HepG2 (cell line): ENCODE measurements at regions not wholly inside any gene's neighbourhood (a gene's known extent, or its start where the extent isn't known, plus 50 kb on each side); places are given as distances from the start of the nearest gene placed in this dataset.
A peak's percentile ranks its signal among the peaks of the same experiment; 100 is the strongest.

Source experiments
- ATF7-NPFF ChIP-seq: sonication (generic); formaldehyde crosslinking; IDR thresholded peaks from 2 replicates; pipeline ENCODE4 v1.8.1; 2023; ENCODE audit warnings: mild to moderate bottlenecking, low read depth, missing genetic modification reagents, moderate library complexity
- ELF1 ChIP-seq: sonication (generic); formaldehyde crosslinking; IDR thresholded peaks from 2 replicates; pipeline ENCODE4 v1.4.0; 2020; ENCODE audit warnings: missing genetic modification reagents
- EP300 ChIP-seq, 3 experiments: sonication (generic) in 1 of 3; formaldehyde crosslinking in 1 of 3; IDR thresholded peaks; 2 replicates each; pipeline versions ENCODE4 v1.5.1 to v1.6.1; 2011 to 2020; ENCODE audit warnings: low read depth in 2 of 3, low read length in 2 of 3, borderline replicate concordance in 1 of 3, improper control_type of control experiment in 1 of 3, mild to moderate bottlenecking in 1 of 3, missing genetic modification reagents in 1 of 3, moderate library complexity in 1 of 3
- FOSL2 ChIP-seq: sonication (generic); formaldehyde crosslinking; IDR thresholded peaks from 2 replicates; pipeline ENCODE4 v1.4.0; 2020; ENCODE audit warnings: missing genetic modification reagents
- GABPA ChIP-seq, 2 experiments: IDR thresholded peaks; 2 replicates each; pipeline ENCODE4 v1.6.1; 2011 to 2016; ENCODE audit warnings: low read depth in 2 of 2, low read length in 1 of 2, missing biosample characterization in 1 of 2, missing genetic modification characterization in 1 of 2
- GATAD2A ChIP-seq: IDR thresholded peaks from 2 replicates; pipeline ENCODE4 v1.6.1; 2016
- LCORL ChIP-seq, 2 experiments: fragments of 450-650 bp in 1 of 2; sonication (generic) in 1 of 2; formaldehyde crosslinking in 1 of 2; IDR thresholded peaks; 2 replicates each; pipeline versions ENCODE4 v1.5.0 to v1.6.1; 2017 to 2020; ENCODE audit warnings: antibody characterized with exemption in 1 of 2, missing genetic modification reagents in 1 of 2
- PITX1 ChIP-seq: sonication (generic); formaldehyde crosslinking; IDR thresholded peaks from 2 replicates; pipeline ENCODE4 v1.5.1; 2020; ENCODE audit warnings: mild to moderate bottlenecking, missing genetic modification reagents
- POLR2A ChIP-seq, 2 experiments: IDR thresholded peaks; 2 replicates each; pipeline ENCODE4 v1.6.1; 2011; ENCODE audit warnings: low read depth in 2 of 2, low read length in 2 of 2, mild to moderate bottlenecking in 1 of 2, moderate library complexity in 1 of 2; ENCODE audit not compliant: insufficient read depth in 1 of 2
- RAD51 ChIP-seq: fragments of 450-650 bp; IDR thresholded peaks from 2 replicates; pipeline ENCODE4 v1.6.1; 2016; ENCODE audit warnings: borderline replicate concordance
- RARA ChIP-seq: IDR thresholded peaks from 2 replicates; pipeline ENCODE4 v1.6.1; 2016; ENCODE audit warnings: missing genetic modification reagents, missing compliant biosample characterization
- RXRB ChIP-seq: IDR thresholded peaks from 2 replicates; pipeline ENCODE4 v1.6.1; 2016; ENCODE audit warnings: borderline replicate concordance, missing genetic modification reagents, missing compliant biosample characterization
- TRIM24 ChIP-seq: sonication (generic); formaldehyde crosslinking; IDR thresholded peaks from 2 replicates; pipeline ENCODE4 v1.8.0; 2022; ENCODE audit warnings: mild to moderate bottlenecking, missing genetic modification reagents
- ZFY ChIP-seq: sonication (generic); formaldehyde crosslinking; IDR thresholded peaks from 2 replicates; pipeline ENCODE4 v1.4.0; 2020; ENCODE audit warnings: missing genetic modification reagents
- ZMYM3 ChIP-seq: sonication (generic); formaldehyde crosslinking; IDR thresholded peaks from 2 replicates; pipeline ENCODE4 v1.5.1; 2020; ENCODE audit warnings: mild to moderate bottlenecking, missing genetic modification reagents
- ZNF230 ChIP-seq: sonication (generic); formaldehyde crosslinking; IDR thresholded peaks from 2 replicates; pipeline ENCODE4 v1.4.0; 2020; ENCODE audit warnings: mild to moderate bottlenecking, missing genetic modification reagents
- ZNF460 ChIP-seq: sonication (generic); formaldehyde crosslinking; IDR thresholded peaks from 2 replicates; pipeline ENCODE4 v1.5.1; 2020; ENCODE audit warnings: missing genetic modification reagents, mild to moderate bottlenecking, borderline replicate concordance
- TF ChIP-seq, protein P1 (sequence below), 2 experiments: sonication (generic) in 1 of 2; formaldehyde crosslinking in 1 of 2; IDR thresholded peaks; 2 replicates each; pipeline versions ENCODE4 v1.4.0 to v1.6.1; 2016 to 2020; ENCODE audit warnings: borderline replicate concordance in 1 of 2, low read depth in 1 of 2, mild to moderate bottlenecking in 1 of 2, missing genetic modification reagents in 1 of 2
- TF ChIP-seq, protein P2 (sequence below): sonication (generic); formaldehyde crosslinking; IDR thresholded peaks from 2 replicates; pipeline ENCODE4 v1.4.0; 2020; ENCODE audit warnings: mild to moderate bottlenecking, missing genetic modification reagents
- TF ChIP-seq, protein P3 (sequence below): sonication (generic); formaldehyde crosslinking; IDR thresholded peaks from 2 replicates; pipeline ENCODE4 v1.5.0; 2020; ENCODE audit warnings: mild to moderate bottlenecking, missing genetic modification reagents
- TF ChIP-seq, protein P4 (sequence below): sonication (generic); IDR thresholded peaks from 2 replicates; pipeline ENCODE4 v1.6.1; 2016; ENCODE audit warnings: low read depth, borderline replicate concordance

DNA sequence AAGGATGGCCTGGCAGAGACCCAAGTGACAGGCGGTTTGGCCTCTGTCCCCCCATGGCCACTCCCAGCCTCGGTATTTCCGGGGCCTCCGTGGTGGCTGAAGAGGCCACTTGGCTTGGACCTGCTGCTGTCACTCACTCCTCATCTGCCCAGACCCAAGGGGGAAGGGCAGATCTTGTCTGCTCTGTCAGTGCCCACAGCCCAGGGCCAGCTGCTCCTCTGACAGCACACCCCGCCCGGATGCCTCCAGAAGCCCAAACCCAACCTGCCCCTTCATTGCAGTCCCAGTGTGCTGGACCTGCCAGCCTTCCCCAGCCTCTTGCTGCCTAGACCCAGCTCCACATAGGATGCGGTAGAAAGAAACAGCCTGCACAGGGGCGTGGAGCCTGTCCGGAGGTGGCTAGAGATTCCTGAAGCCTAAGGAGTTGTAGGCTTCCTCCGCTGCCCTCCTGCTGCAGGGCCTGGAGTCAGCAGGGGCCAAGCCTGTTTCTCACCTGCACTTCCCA lies 52.0 kb downstream of the MAGEF1 start (continued):
- TF ChIP-seq RXRB (CRISPR knock-in tag) (no peak; the same call in 1 of the 2 replicates), LCORL (IDR thresholded peaks at IDR 0.05) (no peak), LCORL (CRISPR knock-in tag; IDR thresholded peaks at IDR 0.05) (0 out of 2 replicates have a peak, but pooled peaks have one; percentile 39), ZMYM3 (0 out of 2 replicates have a peak, but pooled peaks have one; percentile 37), ELF1 (CRISPR knock-in tag) (peak; percentile 35; the same call in 1 of the 2 replicates), RARA (CRISPR knock-in tag) (peak; percentile 13; the same call in 1 of the 2 replicates), EP300 (IDR thresholded peaks at IDR 0.05; ENCODE audit: low read depth in 2 of 2, low read length in 2 of 2) (no peak), EP300 (CRISPR knock-in tag; IDR thresholded peaks at IDR 0.05; ENCODE audit: borderline replicate concordance) (peak; percentile 45; the same call in 1 of the 2 replicates), ZFY (CRISPR knock-in tag) (no peak), GABPA (IDR thresholded peaks at IDR 0.05; ENCODE audit: low read depth, low read length) (0 out of 2 replicates have a peak, but pooled peaks have one; percentile 7), GABPA (CRISPR knock-in tag; IDR thresholded peaks at IDR 0.05; ENCODE audit: low read depth) (0 out of 2 replicates have a peak, but pooled peaks have one; percentile 50), TRIM24 (CRISPR knock-in tag) (no peak), ATF7-NPFF (no peak), ZNF460 (CRISPR knock-in tag) (no peak), POLR2A (IDR thresholded peaks at IDR 0.05; ENCODE audit: insufficient read depth in 1 of 2, low read depth in 2 of 2, low read length in 2 of 2) (no peak), ZNF230 (CRISPR knock-in tag) (no peak), GATAD2A (0 out of 2 replicates have a peak, but pooled peaks have one; percentile 22), PITX1 (CRISPR knock-in tag) (peak; percentile 20; the same call in 1 of the 2 replicates), RAD51 (no peak), FOSL2 (peak; percentile 16; the same call in 1 of the 2 replicates)
- TF ChIP-seq, protein P1, sequence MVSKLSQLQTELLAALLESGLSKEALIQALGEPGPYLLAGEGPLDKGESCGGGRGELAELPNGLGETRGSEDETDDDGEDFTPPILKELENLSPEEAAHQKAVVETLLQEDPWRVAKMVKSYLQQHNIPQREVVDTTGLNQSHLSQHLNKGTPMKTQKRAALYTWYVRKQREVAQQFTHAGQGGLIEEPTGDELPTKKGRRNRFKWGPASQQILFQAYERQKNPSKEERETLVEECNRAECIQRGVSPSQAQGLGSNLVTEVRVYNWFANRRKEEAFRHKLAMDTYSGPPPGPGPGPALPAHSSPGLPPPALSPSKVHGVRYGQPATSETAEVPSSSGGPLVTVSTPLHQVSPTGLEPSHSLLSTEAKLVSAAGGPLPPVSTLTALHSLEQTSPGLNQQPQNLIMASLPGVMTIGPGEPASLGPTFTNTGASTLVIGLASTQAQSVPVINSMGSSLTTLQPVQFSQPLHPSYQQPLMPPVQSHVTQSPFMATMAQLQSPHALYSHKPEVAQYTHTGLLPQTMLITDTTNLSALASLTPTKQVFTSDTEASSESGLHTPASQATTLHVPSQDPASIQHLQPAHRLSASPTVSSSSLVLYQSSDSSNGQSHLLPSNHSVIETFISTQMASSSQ (IDR thresholded peaks at IDR 0.05; ENCODE audit: low read depth): no peak
- TF ChIP-seq, protein P1 (CRISPR knock-in tag; IDR thresholded peaks at IDR 0.05; ENCODE audit: borderline replicate concordance): no peak
- TF ChIP-seq, protein P2, sequence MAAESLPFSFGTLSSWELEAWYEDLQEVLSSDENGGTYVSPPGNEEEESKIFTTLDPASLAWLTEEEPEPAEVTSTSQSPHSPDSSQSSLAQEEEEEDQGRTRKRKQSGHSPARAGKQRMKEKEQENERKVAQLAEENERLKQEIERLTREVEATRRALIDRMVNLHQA: no peak
- TF ChIP-seq, protein P3, sequence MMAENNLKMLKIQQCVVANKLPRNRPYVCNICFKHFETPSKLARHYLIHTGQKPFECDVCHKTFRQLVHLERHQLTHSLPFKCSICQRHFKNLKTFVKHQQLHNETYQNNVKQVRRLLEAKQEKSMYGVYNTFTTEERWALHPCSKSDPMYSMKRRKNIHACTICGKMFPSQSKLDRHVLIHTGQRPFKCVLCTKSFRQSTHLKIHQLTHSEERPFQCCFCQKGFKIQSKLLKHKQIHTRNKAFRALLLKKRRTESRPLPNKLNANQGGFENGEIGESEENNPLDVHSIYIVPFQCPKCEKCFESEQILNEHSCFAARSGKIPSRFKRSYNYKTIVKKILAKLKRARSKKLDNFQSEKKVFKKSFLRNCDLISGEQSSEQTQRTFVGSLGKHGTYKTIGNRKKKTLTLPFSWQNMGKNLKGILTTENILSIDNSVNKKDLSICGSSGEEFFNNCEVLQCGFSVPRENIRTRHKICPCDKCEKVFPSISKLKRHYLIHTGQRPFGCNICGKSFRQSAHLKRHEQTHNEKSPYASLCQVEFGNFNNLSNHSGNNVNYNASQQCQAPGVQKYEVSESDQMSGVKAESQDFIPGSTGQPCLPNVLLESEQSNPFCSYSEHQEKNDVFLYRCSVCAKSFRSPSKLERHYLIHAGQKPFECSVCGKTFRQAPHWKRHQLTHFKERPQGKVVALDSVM (CRISPR knock-in tag): peak; percentile 93
- TF ChIP-seq, protein P4, sequence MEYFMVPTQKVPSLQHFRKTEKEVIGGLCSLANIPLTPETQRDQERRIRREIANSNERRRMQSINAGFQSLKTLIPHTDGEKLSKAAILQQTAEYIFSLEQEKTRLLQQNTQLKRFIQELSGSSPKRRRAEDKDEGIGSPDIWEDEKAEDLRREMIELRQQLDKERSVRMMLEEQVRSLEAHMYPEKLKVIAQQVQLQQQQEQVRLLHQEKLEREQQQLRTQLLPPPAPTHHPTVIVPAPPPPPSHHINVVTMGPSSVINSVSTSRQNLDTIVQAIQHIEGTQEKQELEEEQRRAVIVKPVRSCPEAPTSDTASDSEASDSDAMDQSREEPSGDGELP: peak; percentile 10; the same call in 1 of the 2 replicates
